Progenitor cell of endocrine pancreas (in vitro differentiated cells): ENCODE measurements at regions not wholly inside any gene's neighbourhood (a gene's known extent, or its start where the extent isn't known, plus 50 kb on each side); places are given as distances from the start of the nearest gene placed in this dataset.

Experiments used
- DNase-seq: peaks from one replicate; pipeline ENCODE4 v3.0.0; 2021; ENCODE audit warnings: low spot score; ENCODE audit not compliant: unreplicated experiment
- H3K27ac Mint-ChIP-seq: 2 replicates; pipeline ENCODE4 v1.8.0; 2021; ENCODE audit warnings: mild to moderate bottlenecking, moderate library complexity, mixed read lengths
- H3K27me3 Mint-ChIP-seq: 2 replicates; pipeline ENCODE4 v1.8.0; 2021; ENCODE audit warnings: mixed read lengths
- H3K36me3 Mint-ChIP-seq: 2 replicates; pipeline ENCODE4 v1.8.0; 2022; ENCODE audit warnings: mixed read lengths; ENCODE audit not compliant: insufficient read depth
- H3K4me1 Mint-ChIP-seq: 2 replicates; pipeline ENCODE4 v1.8.0; 2021; ENCODE audit warnings: low read depth, mixed read lengths
- H3K4me3 Mint-ChIP-seq: 2 replicates; pipeline ENCODE4 v1.8.0; 2021; ENCODE audit warnings: low read depth, mild to moderate bottlenecking, moderate library complexity, mixed read lengths
- H3K9me3 Mint-ChIP-seq: 2 replicates; pipeline ENCODE4 v1.8.0; 2021; ENCODE audit warnings: low read depth, mixed read lengths
- TF ChIP-seq, protein P1 (sequence below): fragments of 200-600 bp; sonication (generic); IDR thresholded peaks from one replicate; pipeline ENCODE4 v1.5.0; 2021; ENCODE audit warnings: antibody characterized with exemption, mild to moderate bottlenecking; ENCODE audit not compliant: unreplicated experiment

GRCh38 chr6:71199736-71200135, 88.9 kb upstream of the OGFRL1 start:
- no peaks in the 10 kb centered on the region for H3K27me3 Mint-ChIP-seq
- DNase-seq = no peak
- TF ChIP-seq, protein P1, sequence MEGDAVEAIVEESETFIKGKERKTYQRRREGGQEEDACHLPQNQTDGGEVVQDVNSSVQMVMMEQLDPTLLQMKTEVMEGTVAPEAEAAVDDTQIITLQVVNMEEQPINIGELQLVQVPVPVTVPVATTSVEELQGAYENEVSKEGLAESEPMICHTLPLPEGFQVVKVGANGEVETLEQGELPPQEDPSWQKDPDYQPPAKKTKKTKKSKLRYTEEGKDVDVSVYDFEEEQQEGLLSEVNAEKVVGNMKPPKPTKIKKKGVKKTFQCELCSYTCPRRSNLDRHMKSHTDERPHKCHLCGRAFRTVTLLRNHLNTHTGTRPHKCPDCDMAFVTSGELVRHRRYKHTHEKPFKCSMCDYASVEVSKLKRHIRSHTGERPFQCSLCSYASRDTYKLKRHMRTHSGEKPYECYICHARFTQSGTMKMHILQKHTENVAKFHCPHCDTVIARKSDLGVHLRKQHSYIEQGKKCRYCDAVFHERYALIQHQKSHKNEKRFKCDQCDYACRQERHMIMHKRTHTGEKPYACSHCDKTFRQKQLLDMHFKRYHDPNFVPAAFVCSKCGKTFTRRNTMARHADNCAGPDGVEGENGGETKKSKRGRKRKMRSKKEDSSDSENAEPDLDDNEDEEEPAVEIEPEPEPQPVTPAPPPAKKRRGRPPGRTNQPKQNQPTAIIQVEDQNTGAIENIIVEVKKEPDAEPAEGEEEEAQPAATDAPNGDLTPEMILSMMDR = no peak
- no peaks in the 10 kb centered on the region for H3K36me3 Mint-ChIP-seq
- H3K4me1 Mint-ChIP-seq = no peaks in the 10 kb centered on the region
- no peaks in the 10 kb centered on the region for H3K9me3 Mint-ChIP-seq
- no peak overlapping the region for H3K4me3 Mint-ChIP-seq
- H3K27ac Mint-ChIP-seq = no peak overlapping the region

- TF ChIP-seq, protein P1 = no peak
- H3K9me3 Mint-ChIP-seq = no peaks in the 10 kb centered on the region
- no peaks in the 10 kb centered on the region for H3K4me1 Mint-ChIP-seq
- DNase-seq = no peak
- H3K27ac Mint-ChIP-seq = no peak overlapping the region
- H3K27me3 Mint-ChIP-seq = no peaks in the 10 kb centered on the region
- no peak overlapping the region for H3K4me3 Mint-ChIP-seq
- H3K36me3 Mint-ChIP-seq = no peaks in the 10 kb centered on the region
These were observed 85.4 kb upstream of the OGFRL1 start for GRCh38 chr6:71203206-71203605.

GRCh38 chr6:71204741-71205140, 83.9 kb upstream of the OGFRL1 start:
- Mint-ChIP-seq H3K9me3 (no peaks in the 10 kb centered on the region), H3K27me3 (no peaks in the 10 kb centered on the region), H3K36me3 (no peaks in the 10 kb centered on the region), H3K4me3 (no peak overlapping the region), H3K4me1 (no peaks in the 10 kb centered on the region), H3K27ac (no peak overlapping the region)
- no peak for DNase-seq
- TF ChIP-seq, protein P1 = no peak

DNA sequence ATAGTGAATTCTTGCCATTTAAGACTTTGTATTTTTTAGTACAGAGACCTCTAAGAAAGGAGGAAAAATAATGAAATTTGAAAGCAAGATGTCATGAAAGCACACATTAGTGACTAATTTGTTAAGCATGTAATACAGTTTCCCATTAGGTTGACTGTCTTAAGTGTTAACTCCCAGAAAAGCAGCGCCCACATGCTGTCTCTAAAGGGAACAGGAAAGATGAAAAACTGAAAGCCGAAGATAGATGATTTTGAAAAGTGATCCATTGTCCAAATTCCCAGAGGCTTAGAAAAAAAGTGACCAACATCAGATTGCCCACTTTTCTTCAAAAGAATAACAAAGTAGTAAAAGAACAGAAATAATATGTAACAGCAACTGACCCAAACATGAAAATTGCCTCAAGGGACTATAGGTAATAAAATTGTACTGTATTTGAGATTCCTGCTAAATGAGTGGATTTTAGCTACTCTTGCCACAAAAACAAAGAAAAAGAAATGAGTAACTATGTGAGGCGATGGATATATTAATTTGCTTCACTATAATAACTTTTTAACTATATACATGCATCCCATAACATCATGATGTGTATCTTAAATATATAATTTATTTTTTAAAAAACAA, 83.2 kb upstream of the OGFRL1 start:
- Mint-ChIP-seq H3K4me3 (no peak overlapping the region), H3K27ac (no peak overlapping the region), H3K27me3 (no peaks in the 10 kb centered on the region), H3K9me3 (no peaks in the 10 kb centered on the region), H3K4me1 (no peaks in the 10 kb centered on the region), H3K36me3 (no peaks in the 10 kb centered on the region)
- no peak for DNase-seq
- TF ChIP-seq, protein P1 = no peak

DNA sequence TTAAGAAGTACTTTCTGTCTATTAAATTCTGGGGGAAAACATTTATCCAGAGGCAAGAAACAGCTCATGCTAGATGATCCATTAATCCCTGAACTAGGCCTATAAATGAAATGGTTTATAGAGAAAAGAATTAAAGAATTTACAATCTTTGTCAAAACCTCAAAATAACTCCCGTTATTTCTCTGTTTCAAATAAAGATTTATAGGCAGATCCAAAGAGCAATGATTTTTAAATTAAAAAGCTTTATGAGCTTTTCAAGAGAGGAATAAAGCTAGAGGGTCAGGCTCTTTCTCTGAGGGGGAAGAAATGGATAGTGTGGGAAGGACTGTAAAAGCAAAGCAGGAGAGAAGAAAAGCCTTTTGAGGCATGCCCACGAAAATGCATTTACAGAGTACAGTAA, 82.5 kb upstream of the OGFRL1 start:
- no peaks in the 10 kb centered on the region for H3K27me3 Mint-ChIP-seq
- TF ChIP-seq, protein P1 = no peak
- H3K4me3 Mint-ChIP-seq = no peak overlapping the region
- no peak for DNase-seq
- H3K4me1 Mint-ChIP-seq = no peaks in the 10 kb centered on the region
- H3K9me3 Mint-ChIP-seq = no peaks in the 10 kb centered on the region
- no peaks in the 10 kb centered on the region for H3K36me3 Mint-ChIP-seq
- H3K27ac Mint-ChIP-seq = no peak overlapping the region
